ENCODE measurements at regions not wholly inside any gene's neighbourhood (a gene's known extent, or its start where the extent isn't known, plus 50 kb on each side); places are given as distances from the start of the nearest gene placed in this dataset.

- DNase-seq (ENCODE audit: low spot score): no peak
- in situ Hi-C loops (cut with HindIII; ENCODE audit: low sequenced_read_pairs): no loop called here
Measured at GRCh38 chr13:43981512-43982301, 102.0 kb downstream of the LACC1 start.

GRCh38 chr13:43983373-43983772, 103.7 kb downstream of the LACC1 start:
- in situ Hi-C loops (cut with HindIII; ENCODE audit: low sequenced_read_pairs): no loop called here
- no peak for DNase-seq (ENCODE audit: low spot score)

GRCh38 chr13:43984292-43984691, 104.6 kb downstream of the LACC1 start:
- in situ Hi-C loops (cut with HindIII; ENCODE audit: low sequenced_read_pairs): no loop called here
- DNase-seq (ENCODE audit: low spot score): no peak

GRCh38 chr13:43985422-43986072, 105.8 kb downstream of the LACC1 start:
- in situ Hi-C loops (cut with HindIII; ENCODE audit: low sequenced_read_pairs): no loop called here
- no peak for DNase-seq (ENCODE audit: low spot score)

GRCh38 chr13:43986421-43986981, 106.8 kb downstream of the LACC1 start:
- DNase-seq (ENCODE audit: low spot score): peak; percentile 13
- in situ Hi-C loops (cut with HindIII; ENCODE audit: low sequenced_read_pairs): no loop called here

- in situ Hi-C loops (cut with HindIII; ENCODE audit: low sequenced_read_pairs): no loop called here
- no peak for DNase-seq (ENCODE audit: low spot score)
Measured at GRCh38 chr13:43988302-43988701, 108.6 kb downstream of the LACC1 start.

GRCh38 chr13:43990021-43990420, 110.3 kb downstream of the LACC1 start:
- no peak for DNase-seq (ENCODE audit: low spot score)
- in situ Hi-C loops (cut with HindIII; ENCODE audit: low sequenced_read_pairs): no loop called here

GRCh38 chr13:43990829-43991228, 111.1 kb downstream of the LACC1 start:
- in situ Hi-C loops (cut with HindIII; ENCODE audit: low sequenced_read_pairs): no loop called here
- no peak for DNase-seq (ENCODE audit: low spot score)

- in situ Hi-C loops (cut with HindIII; ENCODE audit: low sequenced_read_pairs): no loop called here
- no peak for DNase-seq (ENCODE audit: low spot score)
Measured at GRCh38 chr13:43991773-43992201, 112.1 kb downstream of the LACC1 start.

GRCh38 chr13:43992211-43992610, 112.5 kb downstream of the LACC1 start:
- no peak for DNase-seq (ENCODE audit: low spot score)
- in situ Hi-C loops (cut with HindIII; ENCODE audit: low sequenced_read_pairs): no loop called here

- in situ Hi-C loops (cut with HindIII; ENCODE audit: low sequenced_read_pairs): no loop called here
- DNase-seq (ENCODE audit: low spot score): no peak
Measured at GRCh38 chr13:43994999-43995859, 115.5 kb downstream of the LACC1 start.

GRCh38 chr13:43996221-43996620, 116.5 kb downstream of the LACC1 start:
- in situ Hi-C loops (cut with HindIII; ENCODE audit: low sequenced_read_pairs): no loop called here
- DNase-seq (ENCODE audit: low spot score): no peak

GRCh38 chr13:44003481-44003880, 123.8 kb downstream of the LACC1 start:
- in situ Hi-C loops (cut with HindIII; ENCODE audit: low sequenced_read_pairs): no loop called here

GRCh38 chr13:44004878-44005277, 125.2 kb downstream of the LACC1 start:
- in situ Hi-C loops (cut with HindIII; ENCODE audit: low sequenced_read_pairs): no loop called here
- DNase-seq (ENCODE audit: low spot score): no peak

More at GRCh38 chr13:44003481-44003880, 123.8 kb downstream of the LACC1 start:
- DNase-seq (ENCODE audit: low spot score): no peak

GRCh38 chr13:44007451-44007850, 127.7 kb downstream of the LACC1 start:
- DNase-seq (ENCODE audit: low spot score): no peak
- in situ Hi-C loops (cut with HindIII; ENCODE audit: low sequenced_read_pairs): no loop called here

- in situ Hi-C loops (cut with HindIII; ENCODE audit: low sequenced_read_pairs): no loop called here
- DNase-seq (ENCODE audit: low spot score): no peak
Measured at GRCh38 chr13:44011036-44011435, 131.3 kb downstream of the LACC1 start.

- in situ Hi-C loops (cut with HindIII; ENCODE audit: low sequenced_read_pairs): no loop called here
- DNase-seq (ENCODE audit: low spot score): no peak
Measured at GRCh38 chr13:44012910-44013757, 133.4 kb downstream of the LACC1 start.

GRCh38 chr13:44013758-44014291, 134.1 kb downstream of the LACC1 start:
- no peak for DNase-seq (ENCODE audit: low spot score)
- in situ Hi-C loops (cut with HindIII; ENCODE audit: low sequenced_read_pairs): no loop called here

Measured in G401 (cell line).